Thymus (tissue), 11 donors: ENCODE measurements at regions not wholly inside any gene's neighbourhood (a gene's known extent, or its start where the extent isn't known, plus 50 kb on each side); places are given as distances from the start of the nearest gene placed in this dataset.

ENCODE experiments used
- DNase-seq, 9 donors: peaks; one replicate each; pipeline ENCODE4 v3.0.0-alpha.2; 2013; ENCODE audit warnings: low spot score in 9 of 9, low read depth in 6 of 9, missing footprints in 1 of 9
- H3K27ac ChIP-seq, 2 donors: one replicate each; pipeline ENCODE4 v1.5.1; 2013; ENCODE audit warnings: control low read depth in 1 of 2, low read depth in 1 of 2, low read length in 1 of 2, mild to moderate bottlenecking in 1 of 2, moderate library complexity in 1 of 2
- H3K27me3 ChIP-seq, 2 donors: one replicate each; pipeline ENCODE4 v1.5.1; 2013; ENCODE audit warnings: low read length in 1 of 2; ENCODE audit not compliant: control insufficient read depth in 2 of 2, insufficient read depth in 1 of 2
- H3K36me3 ChIP-seq, 2 donors: one replicate each; pipeline ENCODE4 v1.5.1; 2013; ENCODE audit warnings: low read length in 1 of 2, mild to moderate bottlenecking in 1 of 2, moderate library complexity in 1 of 2; ENCODE audit not compliant: control insufficient read depth in 2 of 2, insufficient read depth in 2 of 2
- H3K4me1 ChIP-seq, 2 donors: one replicate each; pipeline ENCODE4 v1.5.1; 2013; ENCODE audit warnings: low read length in 2 of 2; ENCODE audit not compliant: control insufficient read depth in 2 of 2, insufficient read depth in 2 of 2
- H3K4me3 ChIP-seq, 2 donors: one replicate each; pipeline ENCODE4 v1.5.1; 2013; ENCODE audit warnings: low read length in 2 of 2, control low read depth in 1 of 2, mild to moderate bottlenecking in 1 of 2
- H3K9me3 ChIP-seq, 2 donors: one replicate each; pipeline ENCODE4 v1.5.1; 2013; ENCODE audit warnings: low read length in 1 of 2, mild to moderate bottlenecking in 1 of 2; ENCODE audit not compliant: control insufficient read depth in 2 of 2, insufficient read depth in 1 of 2
- WGBS: extraction: QIAGEN DNeasy Blood & Tissue Kit; methylation state at CpG from one replicate; pipeline ENCODE4 v1.1.7; 2013; 5-methylcytosine and 5-hydroxymethylcytosine counted together
- donor health status: healthy.

DNA sequence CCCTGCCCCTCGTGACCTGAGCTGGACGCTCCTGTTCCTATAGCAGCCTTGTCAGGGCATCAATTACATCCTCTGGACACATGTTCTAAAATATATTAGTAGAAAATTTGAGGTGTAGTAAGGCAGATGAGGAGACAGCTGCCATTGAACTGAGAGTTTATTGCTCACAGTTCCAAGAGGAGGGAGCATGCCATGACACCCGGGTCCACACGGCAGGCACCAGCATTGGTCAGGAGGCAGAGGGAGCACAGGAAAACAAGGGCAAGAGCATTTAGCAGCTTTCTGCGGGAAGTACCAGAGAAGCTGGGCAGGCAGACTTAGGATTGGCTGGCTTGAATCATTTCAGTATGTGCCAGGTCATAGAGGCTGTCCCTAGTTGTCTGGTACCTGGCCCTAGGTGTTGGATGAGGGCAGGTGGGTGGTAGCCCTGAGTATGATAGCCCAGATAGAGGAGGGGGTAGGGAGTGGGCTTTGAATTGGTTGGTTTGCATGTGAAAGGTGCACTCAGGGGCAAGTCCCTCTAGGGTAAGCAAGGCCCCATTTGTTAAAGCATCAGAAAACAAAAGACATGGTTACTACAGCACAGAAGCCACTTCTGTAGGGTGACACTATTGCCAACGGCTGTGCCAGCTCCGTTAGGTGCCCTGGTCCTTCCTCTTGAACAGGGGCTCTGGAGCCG is 223.6 kb upstream of the RAB4A start:
- Histone ChIP-seq H3K4me3 (no peak overlapping the region), H3K27me3 (no peaks in the 10 kb centered on the region), H3K4me1 (peaks cover 0 to 7% of the 10 kb centered on the region in 2 donors), H3K27ac (no peak overlapping the region), H3K36me3 (no peaks in the 10 kb centered on the region), H3K9me3 (no peaks in the 10 kb centered on the region)
- 98% methylated on average over 8 of the region's 8 CpGs for WGBS
- no peak for DNase-seq

GRCh38 chr1:229047840-229048620 is 222.9 kb upstream of the RAB4A start:
- DNase-seq, result no peak
- Histone ChIP-seq H3K27me3 (no peaks in the 10 kb centered on the region), H3K27ac (no peak overlapping the region), H3K9me3 (no peaks in the 10 kb centered on the region), H3K4me1 (peaks cover 0 to 7% of the 10 kb centered on the region in 2 donors), H3K4me3 (no peak overlapping the region), H3K36me3 (no peaks in the 10 kb centered on the region)
- 96% methylated on average over 11 of the region's 11 CpGs for WGBS

GRCh38 chr1:229048896-229049295 is 222.0 kb upstream of the RAB4A start:
- WGBS, result 94% methylated on average over 4 of the region's 4 CpGs
- Histone ChIP-seq H3K27me3 (no peaks in the 10 kb centered on the region), H3K4me1 (peaks cover 0 to 7% of the 10 kb centered on the region in 2 donors), H3K27ac (no peak overlapping the region), H3K36me3 (no peaks in the 10 kb centered on the region), H3K9me3 (no peaks in the 10 kb centered on the region), H3K4me3 (no peak overlapping the region)
- no peak for DNase-seq

GRCh38 chr1:229056046-229056445 is 214.9 kb upstream of the RAB4A start:
- Histone ChIP-seq H3K4me1 (peaks cover 12 to 43% of the 10 kb centered on the region in 2 donors), H3K36me3 (no peaks in the 10 kb centered on the region), H3K27ac (no peak overlapping the region), H3K4me3 (no peak overlapping the region), H3K9me3 (peaks cover 0 to 3% of the 10 kb centered on the region in 2 donors), H3K27me3 (no peaks in the 10 kb centered on the region)
- WGBS, result 98% methylated on average over 1 of the region's 1 CpG
- no peak for DNase-seq

DNA sequence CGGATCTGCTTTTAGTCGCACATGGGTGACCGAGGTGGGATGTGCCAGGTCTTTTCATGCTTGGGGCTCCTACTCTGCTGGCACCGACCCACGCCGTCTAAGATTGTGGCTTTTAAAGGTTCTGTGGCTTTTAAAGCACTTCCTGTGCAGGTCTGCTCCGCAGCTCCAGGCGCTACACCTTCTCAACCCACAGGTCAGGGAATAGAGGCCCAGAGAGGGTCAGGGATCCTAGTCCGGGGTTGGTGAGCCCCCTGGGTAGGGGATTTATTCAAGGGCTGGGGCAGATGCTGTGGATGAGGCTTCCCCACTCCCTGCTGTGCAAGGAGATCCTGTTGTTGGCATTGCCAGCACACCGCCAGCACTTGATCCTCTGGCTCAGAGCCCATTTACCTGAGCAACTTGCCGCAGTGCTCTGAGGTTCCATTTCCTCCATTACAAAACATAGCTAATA is 212.8 kb upstream of the RAB4A start:
- peak in 1 of 9 donors; percentile 57 for DNase-seq
- 8% methylated on average over 11 of the region's 11 CpGs for WGBS
- peaks cover 0 to 8% of the 10 kb centered on the region in 2 donors for H3K9me3 ChIP-seq
- no peak overlapping the region for H3K4me3 ChIP-seq
- H3K36me3 ChIP-seq, result no peaks in the 10 kb centered on the region
- H3K27me3 ChIP-seq, result no peaks in the 10 kb centered on the region
- peak overlapping the region; percentile 39 to 46 for H3K27ac ChIP-seq
- H3K4me1 ChIP-seq, result peaks cover 15 to 64% of the 10 kb centered on the region in 2 donors

- peak overlapping the region; percentile 15 to 25 for H3K27ac ChIP-seq
- H3K36me3 ChIP-seq, result no peaks in the 10 kb centered on the region
- peaks cover 0 to 8% of the 10 kb centered on the region in 2 donors for H3K9me3 ChIP-seq
- DNase-seq, result no peak
- peaks cover 19 to 70% of the 10 kb centered on the region in 2 donors for H3K4me1 ChIP-seq
- 53% methylated on average over 10 of the region's 10 CpGs for WGBS
- no peak overlapping the region for H3K4me3 ChIP-seq
- H3K27me3 ChIP-seq, result no peaks in the 10 kb centered on the region
Measured at GRCh38 chr1:229058729-229059128, 212.2 kb upstream of the RAB4A start.

DNA sequence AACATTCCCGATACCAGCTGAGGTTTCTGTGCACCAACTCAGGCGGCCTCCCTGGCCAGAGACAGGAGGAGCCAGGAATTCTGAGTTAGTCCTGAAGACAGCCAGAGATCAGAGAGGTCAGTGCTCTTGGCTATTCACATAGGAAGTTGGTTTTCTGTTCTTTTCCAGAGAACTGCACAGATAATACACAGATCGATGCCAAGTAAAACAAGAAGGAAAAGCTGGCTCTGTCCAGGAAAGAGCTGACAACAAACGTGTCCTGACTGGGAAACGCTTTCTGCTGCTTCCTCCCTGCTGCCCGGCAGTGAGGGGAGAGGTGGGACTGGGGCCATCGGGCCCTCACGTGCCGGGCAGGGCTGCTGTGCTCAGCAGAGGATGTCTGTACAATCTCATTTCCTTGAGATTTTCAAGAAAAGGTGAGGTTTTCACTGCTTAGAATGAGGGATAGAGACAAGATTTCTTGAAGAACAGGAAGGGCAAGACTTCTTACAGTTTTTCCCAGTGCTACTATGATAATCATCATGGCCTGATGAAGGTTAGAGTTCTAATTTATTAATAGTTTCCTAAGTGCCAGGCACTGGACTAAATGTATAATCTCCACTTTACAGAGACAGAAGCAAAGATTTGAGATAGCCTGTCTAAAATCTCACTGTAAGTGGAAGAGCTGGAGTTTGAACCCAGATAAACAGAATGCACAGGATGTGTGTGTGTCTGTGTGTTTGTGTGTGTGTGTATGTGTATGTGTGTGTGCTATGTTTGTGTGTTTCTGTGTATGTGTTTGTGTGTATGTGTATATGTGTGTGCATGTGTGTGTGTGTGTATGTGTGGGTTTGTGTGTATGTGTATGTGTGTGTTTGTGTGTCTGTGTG is 211.0 kb upstream of the RAB4A start:
- H3K27me3 ChIP-seq, result no peaks in the 10 kb centered on the region
- DNase-seq, result no peak
- peaks cover 19 to 80% of the 10 kb centered on the region in 2 donors for H3K4me1 ChIP-seq
- peaks cover 0 to 8% of the 10 kb centered on the region in 2 donors for H3K9me3 ChIP-seq
- H3K27ac ChIP-seq, result no peak overlapping the region
- 66% methylated on average over 9 of the region's 9 CpGs for WGBS
- H3K36me3 ChIP-seq, result no peaks in the 10 kb centered on the region
- H3K4me3 ChIP-seq, result no peak overlapping the region

GRCh38 chr1:229062135-229062534 is 208.8 kb upstream of the RAB4A start:
- Histone ChIP-seq H3K9me3 (peaks cover 0 to 8% of the 10 kb centered on the region in 2 donors), H3K27me3 (no peaks in the 10 kb centered on the region), H3K36me3 (no peaks in the 10 kb centered on the region), H3K4me3 (no peak overlapping the region), H3K27ac (no peak overlapping the region), H3K4me1 (peaks cover 24 to 93% of the 10 kb centered on the region in 2 donors)
- 94% methylated on average over 5 of the region's 5 CpGs for WGBS
- no peak for DNase-seq
